SK-N-MC (cell line): ENCODE measurements at regions not wholly inside any gene's neighbourhood (a gene's known extent, or its start where the extent isn't known, plus 50 kb on each side); places are given as distances from the start of the nearest gene placed in this dataset.

Experiments
- EZH2 ChIP-seq: fragments of 200-600 bp; sonication (generic); IDR thresholded peaks from one replicate; pipeline ENCODE4 v1.6.1; 2017; ENCODE audit warnings: antibody characterized with exemption
- POLR2AphosphoS5 ChIP-seq: IDR thresholded peaks from 2 replicates; pipeline ENCODE4 v1.6.1; 2012; ENCODE audit warnings: mild to moderate bottlenecking, low read depth, low read length, borderline replicate concordance

DNA sequence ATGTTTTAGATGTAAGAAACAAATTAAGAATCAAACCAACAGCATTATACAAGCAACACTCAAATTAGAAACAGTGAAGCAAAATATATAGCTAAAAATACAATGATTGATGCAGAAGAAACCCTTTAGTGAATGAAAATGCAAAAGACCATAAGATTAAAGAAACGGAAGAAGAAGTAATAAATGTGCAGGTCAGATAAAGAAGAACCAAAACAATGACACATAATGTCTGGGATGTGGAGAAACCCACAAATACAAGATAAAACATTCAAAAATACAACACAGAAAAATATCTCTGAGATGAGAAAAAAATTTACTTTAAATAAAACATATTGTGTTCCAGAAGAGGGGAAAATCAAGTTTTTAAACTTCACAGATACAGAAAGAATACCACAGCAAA lies 73.4 kb upstream of the AVPR1A start:
- TF ChIP-seq POLR2AphosphoS5 (no peak), EZH2 (no peak)
